ENCODE measurements at regions not wholly inside any gene's neighbourhood (a gene's known extent, or its start where the extent isn't known, plus 50 kb on each side); places are given as distances from the start of the nearest gene placed in this dataset.
"Not testable (repeated sequence)": the region's sequence is repeated elsewhere in the genome, so short reads cannot be mapped to it uniquely, and the experiment has no call there.

DNA sequence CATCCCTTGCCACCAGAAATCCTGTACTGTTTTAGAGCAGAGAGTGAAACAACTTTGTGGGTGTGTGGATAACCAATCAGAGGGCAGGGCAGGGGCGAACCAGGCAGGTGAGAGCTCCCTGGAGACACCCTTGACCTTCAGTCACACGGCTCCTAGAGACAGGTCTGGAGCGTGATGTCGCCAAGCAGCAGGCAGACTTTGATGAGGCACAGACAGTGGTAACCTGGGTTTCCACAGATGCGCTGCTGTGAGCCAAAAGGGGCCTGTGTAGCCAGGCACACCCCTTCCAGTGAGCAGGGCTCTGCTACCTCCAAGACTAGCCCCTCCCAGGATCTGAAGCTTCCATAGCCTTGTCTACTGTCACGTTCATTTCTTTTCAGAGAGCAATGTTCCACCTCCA is 317.8 kb upstream of the ADCY2 start:
- H3K9me3 Mint-ChIP-seq, result no peaks in the 10 kb centered on the region
- H3K4me1 Mint-ChIP-seq, result no peaks in the 10 kb centered on the region
- H3K27ac Mint-ChIP-seq, result no peak overlapping the region
- ChIA-PET POLR2A (no interaction called here), CTCF (no interaction called here)
- no peaks in the 10 kb centered on the region for H3K27me3 Mint-ChIP-seq
- H3K4me3 Mint-ChIP-seq, result no peak overlapping the region
- no peaks in the 10 kb centered on the region for H3K36me3 Mint-ChIP-seq (ENCODE audit: low read depth)
- DNase-seq, result no peak

DNA sequence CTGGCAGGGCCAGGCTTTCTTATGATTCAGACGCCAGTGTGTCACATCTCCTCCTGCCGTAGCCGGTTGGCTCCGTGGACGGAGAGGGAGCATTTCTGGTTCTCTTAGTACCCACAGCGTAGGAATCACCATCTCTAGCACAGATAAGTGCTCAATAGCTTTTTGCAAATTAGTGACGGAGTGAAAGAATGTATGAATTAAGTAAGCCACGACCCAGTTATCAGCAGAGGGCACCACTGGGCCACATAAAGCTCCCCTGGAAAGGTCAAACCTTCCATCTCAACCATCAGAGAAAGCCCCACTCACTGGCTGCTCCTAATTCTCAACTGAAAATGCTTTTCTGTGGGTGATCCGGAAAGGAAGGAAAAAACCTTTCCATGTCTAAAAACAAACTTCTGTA is 317.0 kb upstream of the ADCY2 start:
- no peak overlapping the region for H3K4me3 Mint-ChIP-seq
- CTCF ChIA-PET, result no interaction called here
- no peak overlapping the region for H3K27ac Mint-ChIP-seq
- H3K27me3 Mint-ChIP-seq, result no peaks in the 10 kb centered on the region
- H3K9me3 Mint-ChIP-seq, result no peaks in the 10 kb centered on the region
- no peaks in the 10 kb centered on the region for H3K36me3 Mint-ChIP-seq (ENCODE audit: low read depth)
- DNase-seq, result no peak
- POLR2A ChIA-PET, result no interaction called here
- no peaks in the 10 kb centered on the region for H3K4me1 Mint-ChIP-seq

DNA sequence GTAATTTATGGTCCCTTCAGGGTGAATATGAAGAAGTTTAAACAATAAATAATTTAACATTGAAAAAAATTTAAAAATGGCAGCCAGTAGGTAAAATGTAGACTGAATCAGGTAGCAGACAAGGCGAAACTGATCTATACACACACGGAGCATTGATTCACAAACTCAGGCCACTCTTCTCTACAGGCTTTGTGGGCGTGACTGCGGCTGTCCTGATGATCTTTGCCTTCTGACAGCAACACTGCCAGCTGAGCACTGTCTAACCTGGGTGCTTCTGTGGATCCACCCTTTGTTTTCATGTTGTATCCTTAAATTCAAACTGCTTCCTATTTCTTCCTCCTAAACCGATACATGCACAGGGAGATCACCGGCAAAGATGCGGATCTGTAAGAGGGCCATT is 315.4 kb upstream of the ADCY2 start:
- no peaks in the 10 kb centered on the region for H3K27me3 Mint-ChIP-seq
- POLR2A ChIA-PET, result no interaction called here
- no peak overlapping the region for H3K27ac Mint-ChIP-seq
- no peaks in the 10 kb centered on the region for H3K9me3 Mint-ChIP-seq
- no peak for DNase-seq
- H3K36me3 Mint-ChIP-seq (ENCODE audit: low read depth), result no peaks in the 10 kb centered on the region
- H3K4me3 Mint-ChIP-seq, result no peak overlapping the region
- H3K4me1 Mint-ChIP-seq, result no peaks in the 10 kb centered on the region
- CTCF ChIA-PET, result no interaction called here

DNA sequence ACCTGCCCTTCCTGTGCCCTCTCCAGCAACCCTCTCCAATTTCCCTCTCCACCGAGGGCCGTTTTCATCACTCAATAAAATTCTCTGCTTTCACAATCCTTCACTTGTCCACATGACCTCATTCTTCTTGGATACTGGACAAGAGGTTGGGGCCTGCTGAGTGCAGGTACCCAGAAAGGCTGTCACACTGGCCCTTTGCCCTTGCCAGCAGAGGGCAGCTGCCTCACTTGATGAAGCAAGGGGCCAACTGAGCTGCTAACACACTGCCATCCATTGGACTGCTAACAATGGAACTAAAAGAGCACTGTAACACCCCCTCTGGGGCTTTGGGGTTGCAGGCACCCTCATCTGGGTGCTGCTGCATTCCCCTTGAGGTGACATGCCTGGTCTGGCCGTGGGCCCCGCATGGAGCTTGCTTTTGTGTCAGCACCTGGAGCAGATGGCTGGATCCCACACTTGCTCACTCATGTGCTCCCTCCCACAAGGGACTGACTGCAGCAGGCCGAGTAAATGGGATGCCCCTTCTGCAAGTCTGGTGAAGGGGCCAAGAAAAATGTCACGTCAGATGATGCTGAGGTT is 308.1 kb upstream of the ADCY2 start:
- Mint-ChIP-seq H3K27me3 (no peaks in the 10 kb centered on the region), H3K4me1 (no peaks in the 10 kb centered on the region), H3K36me3 (ENCODE audit: low read depth) (no peaks in the 10 kb centered on the region), H3K27ac (no peak overlapping the region), H3K9me3 (no peaks in the 10 kb centered on the region), H3K4me3 (no peak overlapping the region)
- no peak for DNase-seq
- ChIA-PET POLR2A (no interaction called here), CTCF (no interaction called here)

DNA sequence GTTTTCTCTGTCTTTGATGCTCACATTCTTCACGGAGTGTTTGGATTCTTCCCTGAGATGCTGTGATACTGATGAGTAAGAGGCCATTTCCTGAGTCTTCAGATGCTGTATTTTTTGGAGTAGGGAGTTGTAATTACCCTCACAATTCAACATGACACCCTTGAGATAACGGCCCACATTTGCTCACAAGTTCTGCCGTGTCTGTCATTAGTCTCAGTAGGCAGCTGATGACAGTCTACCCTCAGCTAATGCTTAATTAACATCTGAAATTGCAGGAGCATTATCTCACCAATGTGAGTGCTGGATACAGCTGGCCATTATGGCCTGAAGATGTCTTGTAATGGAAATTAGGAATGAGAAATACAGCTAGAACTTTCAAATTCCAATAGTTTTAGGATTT is 307.1 kb upstream of the ADCY2 start:
- DNase-seq, result no peak
- Mint-ChIP-seq H3K9me3 (no peaks in the 10 kb centered on the region), H3K27me3 (no peaks in the 10 kb centered on the region), H3K36me3 (ENCODE audit: low read depth) (no peaks in the 10 kb centered on the region), H3K4me3 (no peak overlapping the region), H3K27ac (no peak overlapping the region), H3K4me1 (no peaks in the 10 kb centered on the region)
- ChIA-PET POLR2A (no interaction called here), CTCF (no interaction called here)

DNA sequence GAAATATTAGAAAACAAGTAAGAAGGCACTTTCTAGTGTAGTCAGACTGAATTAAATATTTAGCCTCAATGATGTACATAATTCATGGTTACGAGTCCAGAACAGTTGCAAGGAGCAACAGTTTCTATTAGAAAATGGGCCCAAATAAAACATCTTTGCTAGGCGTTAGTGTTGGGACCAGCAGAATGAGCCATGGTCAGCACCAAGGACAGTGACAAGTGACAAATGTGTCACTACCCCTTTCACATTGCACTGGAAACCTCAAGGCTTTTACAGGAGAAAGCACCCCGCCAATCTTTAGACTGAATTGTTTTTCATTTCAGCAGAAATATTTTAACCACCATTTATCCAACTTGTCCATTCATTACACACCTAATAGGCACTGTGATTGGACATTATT is 301.3 kb upstream of the ADCY2 start:
- no peaks in the 10 kb centered on the region for H3K9me3 Mint-ChIP-seq
- no peaks in the 10 kb centered on the region for H3K36me3 Mint-ChIP-seq (ENCODE audit: low read depth)
- POLR2A ChIA-PET, result no interaction called here
- H3K27me3 Mint-ChIP-seq, result no peaks in the 10 kb centered on the region
- no peaks in the 10 kb centered on the region for H3K4me1 Mint-ChIP-seq
- CTCF ChIA-PET, result no interaction called here
- no peak for DNase-seq
- no peak overlapping the region for H3K27ac Mint-ChIP-seq
- H3K4me3 Mint-ChIP-seq, result no peak overlapping the region

DNA sequence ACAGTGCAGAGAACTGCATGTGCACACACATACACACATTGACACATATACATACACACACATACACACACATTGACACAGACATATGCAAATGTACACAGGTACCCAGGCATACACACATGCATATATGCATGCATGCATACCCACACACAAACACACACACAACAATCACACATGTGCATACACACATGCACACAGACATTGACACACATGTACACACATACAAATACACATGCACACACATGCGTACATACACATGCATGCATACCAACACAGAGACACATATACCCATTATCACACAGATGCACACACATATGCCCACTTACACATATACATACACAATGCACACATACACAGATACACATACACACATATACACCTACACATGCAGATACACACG is 299.6 kb upstream of the ADCY2 start:
- ChIA-PET POLR2A (no interaction called here), CTCF (no interaction called here)
- H3K4me3 Mint-ChIP-seq, result no peak overlapping the region
- no peaks in the 10 kb centered on the region for H3K36me3 Mint-ChIP-seq (ENCODE audit: low read depth)
- DNase-seq, result no peak
- H3K27ac Mint-ChIP-seq, result no peak overlapping the region
- no peaks in the 10 kb centered on the region for H3K27me3 Mint-ChIP-seq
- no peaks in the 10 kb centered on the region for H3K9me3 Mint-ChIP-seq
- H3K4me1 Mint-ChIP-seq, result no peaks in the 10 kb centered on the region

DNA sequence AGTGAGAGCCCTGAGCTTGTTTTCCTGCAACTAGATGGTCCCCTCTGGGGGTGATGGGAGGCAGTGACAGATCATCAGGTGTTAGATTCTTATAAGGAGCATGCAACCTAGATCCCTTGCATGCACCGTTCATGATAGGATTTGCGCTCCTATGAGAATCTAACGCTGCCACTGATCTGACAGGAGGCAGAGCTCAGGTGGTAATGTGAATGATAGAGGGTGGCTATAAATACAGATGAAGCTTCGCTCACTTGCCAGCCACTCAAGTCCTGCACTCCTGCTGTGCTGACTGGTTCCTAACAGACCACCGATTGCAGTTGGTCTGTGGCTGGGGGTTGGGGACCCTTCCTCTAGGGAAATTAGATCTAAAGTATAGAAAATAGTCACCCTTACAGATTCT is 290.6 kb upstream of the ADCY2 start:
- Mint-ChIP-seq H3K9me3 (no peaks in the 10 kb centered on the region), H3K27ac (no peak overlapping the region), H3K36me3 (ENCODE audit: low read depth) (no peaks in the 10 kb centered on the region), H3K4me3 (no peak overlapping the region), H3K27me3 (no peaks in the 10 kb centered on the region), H3K4me1 (no peaks in the 10 kb centered on the region)
- POLR2A ChIA-PET, result no interaction called here
- CTCF ChIA-PET, result no interaction called here
- no peak for DNase-seq

DNA sequence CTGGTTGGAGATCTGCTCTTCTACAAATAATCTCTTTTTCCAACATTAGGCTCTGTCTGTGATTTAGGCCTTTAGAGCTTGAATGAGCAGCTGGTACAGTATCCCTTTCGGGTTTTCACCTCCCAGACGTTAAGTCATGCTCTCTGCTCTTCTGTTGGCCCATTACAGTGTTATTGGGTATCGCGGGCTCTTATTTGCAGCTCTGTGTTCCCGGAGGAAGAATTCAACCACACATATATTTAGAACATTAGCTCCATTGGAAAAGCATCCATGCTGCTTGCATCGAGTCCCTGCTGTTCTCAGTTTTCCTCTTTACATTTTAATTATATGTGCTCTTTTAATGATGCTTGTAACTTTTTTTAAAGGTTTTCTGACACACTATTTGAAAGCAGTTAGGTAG is 278.0 kb upstream of the ADCY2 start:
- Mint-ChIP-seq H3K27ac (no peak overlapping the region), H3K4me3 (no peak overlapping the region), H3K27me3 (no peaks in the 10 kb centered on the region), H3K4me1 (no peaks in the 10 kb centered on the region), H3K9me3 (no peaks in the 10 kb centered on the region), H3K36me3 (ENCODE audit: low read depth) (no peaks in the 10 kb centered on the region)
- POLR2A ChIA-PET, result no interaction called here
- CTCF ChIA-PET, result no interaction called here
- DNase-seq, result no peak

DNA sequence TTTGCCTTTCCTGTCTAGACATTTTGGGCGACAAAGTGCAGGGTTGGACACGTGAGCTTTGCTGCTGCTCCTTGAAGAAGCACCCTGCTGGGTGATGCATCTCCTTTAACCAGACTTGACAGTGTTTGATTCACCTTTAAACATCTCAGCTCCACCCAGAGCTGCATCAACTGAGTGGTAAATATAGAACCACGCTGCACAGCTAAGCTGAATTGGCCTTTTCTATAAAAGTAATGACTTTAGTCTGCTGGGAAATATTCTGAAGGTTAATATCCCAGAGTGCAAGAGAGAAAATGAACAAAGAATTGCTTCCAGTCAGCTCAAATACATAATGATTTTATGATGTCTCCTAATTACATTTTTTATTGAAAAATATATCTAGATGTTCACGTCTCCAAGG is 264.3 kb upstream of the ADCY2 start:
- POLR2A ChIA-PET, result no interaction called here
- CTCF ChIA-PET, result no interaction called here
- no peak overlapping the region for H3K27ac Mint-ChIP-seq
- H3K4me3 Mint-ChIP-seq, result no peak overlapping the region
- H3K4me1 Mint-ChIP-seq, result no peaks in the 10 kb centered on the region
- H3K36me3 Mint-ChIP-seq (ENCODE audit: low read depth), result no peaks in the 10 kb centered on the region
- no peak for DNase-seq
- H3K9me3 Mint-ChIP-seq, result peaks cover 7% of the 10 kb centered on the region
- no peaks in the 10 kb centered on the region for H3K27me3 Mint-ChIP-seq

DNA sequence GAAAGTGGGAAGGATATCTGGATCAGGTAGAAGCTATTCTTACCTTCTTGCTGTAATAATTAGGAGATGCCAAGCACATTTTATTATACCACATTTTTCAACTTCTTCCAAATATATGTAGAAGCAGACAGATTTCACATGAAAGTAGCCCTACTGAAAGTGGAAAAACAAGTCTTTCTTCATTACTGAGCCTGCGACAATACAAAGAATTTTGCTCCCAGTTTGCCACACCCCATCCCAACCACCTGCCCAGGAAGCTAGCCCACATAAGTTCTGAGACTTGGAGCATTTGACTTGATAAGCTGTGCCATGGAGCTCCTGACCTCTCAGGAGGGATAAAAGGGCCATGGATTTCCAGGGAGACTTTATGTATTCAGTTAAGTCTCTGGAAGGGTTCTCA is 249.1 kb upstream of the ADCY2 start:
- Mint-ChIP-seq H3K27me3 (no peaks in the 10 kb centered on the region), H3K9me3 (peaks cover 5% of the 10 kb centered on the region), H3K4me1 (no peaks in the 10 kb centered on the region), H3K4me3 (no peak overlapping the region), H3K36me3 (ENCODE audit: low read depth) (no peaks in the 10 kb centered on the region), H3K27ac (no peak overlapping the region)
- ChIA-PET POLR2A (no interaction called here), CTCF (no interaction called here)
- DNase-seq, result no peak

DNA sequence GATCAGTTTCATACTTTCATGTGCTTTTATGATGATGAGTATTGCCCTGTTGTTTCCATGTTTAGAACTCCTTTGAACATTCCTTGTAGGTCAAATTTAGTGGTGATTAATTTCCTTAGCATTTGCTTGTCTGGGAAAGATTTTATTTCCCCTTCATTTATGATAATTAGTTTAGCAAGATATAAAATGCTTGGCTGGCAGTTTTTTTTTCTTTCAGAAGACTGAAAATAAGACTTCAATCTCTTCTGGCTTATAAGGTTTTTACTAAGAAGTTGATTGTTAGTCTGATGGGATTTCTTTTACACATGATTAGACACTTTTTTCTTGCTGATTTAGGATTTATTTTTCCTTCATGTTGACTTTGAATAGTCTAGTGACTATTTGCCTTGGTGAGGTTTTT is 238.9 kb upstream of the ADCY2 start:
- peaks cover 14% of the 10 kb centered on the region for H3K9me3 Mint-ChIP-seq
- H3K4me3 Mint-ChIP-seq, result no peak overlapping the region
- H3K4me1 Mint-ChIP-seq, result no peaks in the 10 kb centered on the region
- POLR2A ChIA-PET, result no interaction called here
- DNase-seq, result no peak
- H3K27ac Mint-ChIP-seq, result no peak overlapping the region
- CTCF ChIA-PET, result no interaction called here
- no peaks in the 10 kb centered on the region for H3K27me3 Mint-ChIP-seq
- H3K36me3 Mint-ChIP-seq (ENCODE audit: low read depth), result no peaks in the 10 kb centered on the region

DNA sequence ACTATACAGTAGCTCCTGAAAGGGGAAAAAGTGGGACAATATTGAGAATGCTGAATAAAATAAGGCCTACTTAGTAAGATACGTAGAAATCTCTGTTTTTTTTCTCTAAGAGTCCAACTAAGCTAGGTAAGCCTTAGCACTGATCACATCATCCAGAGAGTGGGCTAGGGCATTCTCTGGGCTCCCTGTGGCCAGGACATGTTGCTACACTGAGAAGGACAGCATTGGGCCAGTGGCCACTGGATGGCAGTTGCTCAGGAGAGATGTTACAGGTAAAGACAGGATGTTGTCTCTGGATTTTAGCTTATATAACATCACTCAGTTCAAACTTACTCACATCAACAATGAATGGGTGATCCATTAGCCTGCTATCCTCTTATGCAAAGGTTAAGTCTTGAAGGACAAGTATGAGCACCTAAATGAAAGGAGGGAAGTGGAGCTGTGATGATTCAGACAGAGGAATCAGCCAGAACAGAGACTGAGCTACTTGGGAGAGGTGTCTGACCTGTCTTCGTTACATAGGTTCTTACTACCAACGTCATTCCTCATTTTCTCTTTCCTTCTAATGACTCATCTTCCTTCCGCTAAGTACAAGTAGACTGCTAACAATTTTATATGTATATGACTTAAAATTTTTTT is 226.6 kb upstream of the ADCY2 start:
- ChIA-PET CTCF (no interaction called here), POLR2A (interaction anchor here (0.5 kb wide), 1 partner anchor 241 kb away, joined by 3 read pairs; no protein-coding TSS in a partner anchor)
- no peaks in the 10 kb centered on the region for H3K36me3 Mint-ChIP-seq (ENCODE audit: low read depth)
- no peak overlapping the region for H3K27ac Mint-ChIP-seq
- no peaks in the 10 kb centered on the region for H3K4me1 Mint-ChIP-seq
- peaks cover 2% of the 10 kb centered on the region for H3K9me3 Mint-ChIP-seq
- no peaks in the 10 kb centered on the region for H3K27me3 Mint-ChIP-seq
- no peak overlapping the region for H3K4me3 Mint-ChIP-seq
- no peak for DNase-seq

DNA sequence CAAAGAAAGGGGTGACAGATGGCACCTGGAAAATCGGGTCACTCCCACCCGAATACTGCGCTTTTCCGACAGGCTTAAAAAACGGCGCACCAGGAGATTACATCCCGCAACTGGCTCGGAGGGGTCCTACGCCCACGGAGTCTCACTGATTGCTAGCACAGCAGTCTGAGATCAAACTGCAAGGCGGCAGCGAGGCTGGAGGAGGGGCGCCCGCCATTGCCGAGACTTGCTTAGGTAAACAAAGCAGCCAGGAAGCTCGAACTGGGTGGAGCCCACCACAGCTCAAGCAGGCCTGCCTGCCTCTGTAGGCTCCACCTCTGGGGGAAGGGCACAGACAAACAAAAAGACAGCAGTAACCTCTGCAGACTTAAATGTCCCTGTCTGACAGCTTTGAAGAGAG is 225.2 kb upstream of the ADCY2 start:
- CTCF ChIA-PET; H3K27ac Mint-ChIP-seq; POLR2A ChIA-PET; H3K4me1 Mint-ChIP-seq; H3K4me3 Mint-ChIP-seq; H3K9me3 Mint-ChIP-seq; H3K27me3 Mint-ChIP-seq; H3K36me3 Mint-ChIP-seq (ENCODE audit: low read depth); DNase-seq: not testable (repeated sequence)

Measured in activated CD4-positive, alpha-beta T cell treated with anti-CD3 and anti-CD28 coated beads, Interleukin-2, amount 10 ng/mL, durations not matched to agents 7 days and 5 days (primary cell).